HCT116 (cell line): ENCODE measurements at regions not wholly inside any gene's neighbourhood (a gene's known extent, or its start where the extent isn't known, plus 50 kb on each side); places are given as distances from the start of the nearest gene placed in this dataset.

Source experiments
- CTCF ChIP-seq, 3 experiments: fragments of 200-600 bp in 1 of 3; sonication (generic) in 1 of 3; IDR thresholded peaks in 2 of 3; conservative IDR thresholded peaks in 1 of 3; 2 replicates each; pipeline ENCODE4 v1.5.1; 2012 to 2017; ENCODE audit warnings: low read depth in 2 of 3, low read length in 2 of 3, antibody characterized with exemption in 1 of 3, borderline replicate concordance in 1 of 3, control low read depth in 1 of 3, mild to moderate bottlenecking in 1 of 3, mixed read lengths in 1 of 3, mixed run types in 1 of 3, moderate library complexity in 1 of 3; ENCODE audit not compliant: insufficient read depth in 1 of 3
- EGR1 ChIP-seq: IDR thresholded peaks from 2 replicates; pipeline ENCODE4 v1.6.1; 2012; ENCODE audit warnings: low read depth
- EZH2 ChIP-seq: fragments of 200-600 bp; sonication (generic); IDR thresholded peaks from 2 replicates; pipeline ENCODE4 v1.6.1; 2017; ENCODE audit warnings: antibody characterized with exemption, mixed run types
- FOSL1 ChIP-seq: IDR thresholded peaks from 2 replicates; pipeline ENCODE4 v1.6.1; 2012; ENCODE audit warnings: low read depth
- POLR2A ChIP-seq: IDR thresholded peaks from 2 replicates; pipeline ENCODE4 v1.7.0; 2011; ENCODE audit warnings: borderline replicate concordance; ENCODE audit not compliant: insufficient read depth, insufficient read length; ENCODE audit errors: extremely low read depth
- SRF ChIP-seq: IDR thresholded peaks from 2 replicates; pipeline ENCODE4 v1.6.1; 2012; ENCODE audit warnings: low read depth
- ZBTB33 ChIP-seq: IDR thresholded peaks from 2 replicates; pipeline ENCODE4 v1.6.1; 2011; ENCODE audit warnings: mild to moderate bottlenecking, low read length, moderate library complexity; ENCODE audit not compliant: insufficient replicate concordance; ENCODE audit errors: extremely low read depth
- ZFX ChIP-seq: fragments of 450-650 bp; IDR thresholded peaks from 2 replicates; pipeline ENCODE4 v1.6.1; 2017

- TF ChIP-seq CTCF (IDR thresholded peaks at IDR 0.05 in 2 of 3, conservative IDR thresholded peaks at IDR 0.05 in 1 of 3; ENCODE audit: borderline replicate concordance in 1 of 3, insufficient read depth in 1 of 3, low read depth in 2 of 3, low read length in 2 of 3) = no peak
- no peak for TF ChIP-seq ZFX
- no peak for TF ChIP-seq POLR2A
- TF ChIP-seq EGR1 = no peak
- TF ChIP-seq SRF = no peak
- no peak for TF ChIP-seq EZH2
- no peak for TF ChIP-seq FOSL1
- TF ChIP-seq ZBTB33 = no peak
These were observed 51.4 kb upstream of the IFNG-AS1 start for GRCh38 chr12:67937822-67938221.
